ENCODE measurements at regions not wholly inside any gene's neighbourhood (a gene's known extent, or its start where the extent isn't known, plus 50 kb on each side); places are given as distances from the start of the nearest gene placed in this dataset.

DNA sequence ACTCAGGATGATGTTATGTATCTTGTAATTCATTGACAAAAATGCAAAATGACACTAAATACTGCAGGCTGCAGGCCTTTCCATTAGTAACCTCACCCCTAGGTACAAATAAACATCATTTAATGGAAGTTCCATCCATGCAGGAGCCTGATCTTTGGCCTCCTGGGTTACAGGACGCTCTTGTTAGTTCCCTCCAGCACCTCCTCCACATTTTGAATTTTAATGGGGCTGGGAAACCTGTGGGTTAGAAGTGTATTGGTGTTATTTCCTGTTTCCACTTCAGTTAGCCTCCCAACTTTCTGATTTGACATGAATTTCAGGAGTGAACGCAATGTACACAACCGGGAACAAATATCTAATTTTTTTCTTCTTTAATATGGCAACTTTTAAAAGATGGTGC is 237.1 kb upstream of the ARGLU1 start:
- TF ChIP-seq, protein P1, sequence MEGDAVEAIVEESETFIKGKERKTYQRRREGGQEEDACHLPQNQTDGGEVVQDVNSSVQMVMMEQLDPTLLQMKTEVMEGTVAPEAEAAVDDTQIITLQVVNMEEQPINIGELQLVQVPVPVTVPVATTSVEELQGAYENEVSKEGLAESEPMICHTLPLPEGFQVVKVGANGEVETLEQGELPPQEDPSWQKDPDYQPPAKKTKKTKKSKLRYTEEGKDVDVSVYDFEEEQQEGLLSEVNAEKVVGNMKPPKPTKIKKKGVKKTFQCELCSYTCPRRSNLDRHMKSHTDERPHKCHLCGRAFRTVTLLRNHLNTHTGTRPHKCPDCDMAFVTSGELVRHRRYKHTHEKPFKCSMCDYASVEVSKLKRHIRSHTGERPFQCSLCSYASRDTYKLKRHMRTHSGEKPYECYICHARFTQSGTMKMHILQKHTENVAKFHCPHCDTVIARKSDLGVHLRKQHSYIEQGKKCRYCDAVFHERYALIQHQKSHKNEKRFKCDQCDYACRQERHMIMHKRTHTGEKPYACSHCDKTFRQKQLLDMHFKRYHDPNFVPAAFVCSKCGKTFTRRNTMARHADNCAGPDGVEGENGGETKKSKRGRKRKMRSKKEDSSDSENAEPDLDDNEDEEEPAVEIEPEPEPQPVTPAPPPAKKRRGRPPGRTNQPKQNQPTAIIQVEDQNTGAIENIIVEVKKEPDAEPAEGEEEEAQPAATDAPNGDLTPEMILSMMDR (tag by site-specific recombination; IDR thresholded peaks at IDR 0.05) = no peak
- TF ChIP-seq GLI4 (tag by site-specific recombination; IDR thresholded peaks at IDR 0.05) (no peak), ZNF501 (tag by site-specific recombination; IDR thresholded peaks at IDR 0.05) (no peak), HOXD13 (CRISPR knock-in tag; IDR thresholded peaks at IDR 0.05; ENCODE audit: borderline replicate concordance) (no peak), ZNF76 (tag by site-specific recombination; IDR thresholded peaks at IDR 0.05; ENCODE audit: borderline replicate concordance, low read depth) (no peak), ZNF366 (tag by site-specific recombination; conservative IDR thresholded peaks at IDR 0.05) (no peak), ZNF138 (tag by site-specific recombination; IDR thresholded peaks at IDR 0.05; ENCODE audit: borderline replicate concordance) (no peak), ZNF184 (tag by site-specific recombination; IDR thresholded peaks at IDR 0.05) (no peak), ZNF23 (tag by site-specific recombination; IDR thresholded peaks at IDR 0.05; ENCODE audit: borderline replicate concordance) (no peak)
